ENCODE measurements at regions not wholly inside any gene's neighbourhood (a gene's known extent, or its start where the extent isn't known, plus 50 kb on each side); places are given as distances from the start of the nearest gene placed in this dataset.

DNA sequence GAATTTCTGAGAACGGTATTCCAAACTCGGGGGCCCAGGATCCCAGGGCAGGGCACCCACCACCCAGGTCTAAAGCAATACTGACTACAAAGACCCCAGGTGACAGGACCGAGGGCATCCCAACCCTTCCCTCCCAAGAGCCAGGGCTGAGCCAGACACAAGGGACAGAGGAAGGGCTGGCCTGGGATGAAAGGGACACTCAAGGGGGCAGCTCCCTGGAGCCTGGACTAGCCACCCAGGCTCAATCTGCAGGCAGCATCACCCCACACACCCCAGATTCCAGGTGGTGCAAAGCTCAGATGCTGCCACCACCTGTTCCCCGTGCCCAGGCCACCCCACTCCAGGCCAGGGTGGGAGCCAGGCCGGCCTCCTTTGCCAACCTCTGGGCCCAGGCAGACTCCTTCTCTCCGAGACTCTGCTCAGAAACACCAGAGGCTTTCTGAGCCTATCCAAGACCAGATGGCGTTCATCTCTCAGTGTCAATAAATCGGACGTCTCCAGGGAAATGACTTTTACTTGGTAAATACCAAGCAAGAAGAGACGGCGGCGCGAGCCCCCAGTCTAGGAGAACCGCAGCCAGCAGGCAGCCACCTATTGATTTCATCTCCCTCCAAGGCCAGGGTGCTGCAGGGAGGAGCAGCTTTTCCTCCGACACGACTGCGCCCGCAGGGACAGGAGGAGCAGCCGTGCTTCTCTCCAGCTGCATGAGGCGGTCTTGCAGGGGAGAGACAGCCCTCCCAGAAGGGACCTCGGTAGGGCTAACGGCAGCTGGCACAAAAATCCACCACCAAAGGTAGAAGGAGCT is 94.1 kb upstream of the ADAMTS2 start:
- no peak for DNase-seq
- no peak overlapping the region for H3K27ac ChIP-seq
- WGBS, 2 donors = 70 to 79% methylated on average over 18 to 22 of the region's 22 CpGs
- H3K9me3 ChIP-seq = no peaks in the 10 kb centered on the region
- H3K4me1 ChIP-seq = peaks cover 0 to 6% (median 0%) of the 10 kb centered on the region in 4 donors
- ATAC-seq (ENCODE audit: low FRiP score in 2 of 2) = peak in 1 of 2 donors; percentile 4
- H3K27me3 ChIP-seq = no peaks in the 10 kb centered on the region
- no peak overlapping the region for H3K4me3 ChIP-seq
- TF ChIP-seq POLR2A (IDR thresholded peaks at IDR 0.05) (no peak), EP300 (IDR thresholded peaks at IDR 0.05) (no peak), CTCF (IDR thresholded peaks at IDR 0.05) (no peak), POLR2AphosphoS5 (IDR thresholded peaks at IDR 0.05) (no peak)
- no peaks in the 10 kb centered on the region for H3K36me3 ChIP-seq

DNA sequence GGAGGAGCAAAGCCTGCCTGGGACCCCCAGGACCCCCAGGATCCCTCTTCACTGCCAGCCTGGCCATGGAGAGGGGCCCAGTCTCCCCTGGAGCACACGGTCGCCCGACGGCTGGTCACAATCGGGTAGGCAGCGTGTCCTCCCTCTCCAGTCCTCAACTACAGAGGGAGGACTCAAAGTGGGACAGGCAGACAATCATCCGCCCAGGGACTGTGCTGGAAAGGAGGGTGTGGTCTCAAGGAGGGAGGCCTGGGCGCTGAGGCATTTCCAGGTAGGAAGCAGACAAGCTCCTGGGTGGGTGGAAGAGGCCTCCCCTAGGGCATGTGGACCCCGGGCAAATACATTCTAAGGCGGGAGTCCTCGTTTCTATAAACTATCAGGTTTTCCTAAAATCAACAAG is 93.2 kb upstream of the ADAMTS2 start:
- Histone ChIP-seq H3K4me3 (no peak overlapping the region), H3K9me3 (peaks cover 0 to 1% (median 0%) of the 10 kb centered on the region in 4 donors), H3K36me3 (no peaks in the 10 kb centered on the region), H3K27ac (no peak overlapping the region), H3K27me3 (no peaks in the 10 kb centered on the region), H3K4me1 (peaks cover 0 to 6% (median 0%) of the 10 kb centered on the region in 4 donors)
- ATAC-seq (ENCODE audit: low FRiP score in 2 of 2) = no peak
- TF ChIP-seq POLR2A (IDR thresholded peaks at IDR 0.05) (no peak), EP300 (IDR thresholded peaks at IDR 0.05) (no peak), POLR2AphosphoS5 (IDR thresholded peaks at IDR 0.05) (no peak), CTCF (IDR thresholded peaks at IDR 0.05) (no peak)
- no peak for DNase-seq
- 70 to 87% methylated on average over 2 to 11 of the region's 11 CpGs for WGBS, 2 donors

DNA sequence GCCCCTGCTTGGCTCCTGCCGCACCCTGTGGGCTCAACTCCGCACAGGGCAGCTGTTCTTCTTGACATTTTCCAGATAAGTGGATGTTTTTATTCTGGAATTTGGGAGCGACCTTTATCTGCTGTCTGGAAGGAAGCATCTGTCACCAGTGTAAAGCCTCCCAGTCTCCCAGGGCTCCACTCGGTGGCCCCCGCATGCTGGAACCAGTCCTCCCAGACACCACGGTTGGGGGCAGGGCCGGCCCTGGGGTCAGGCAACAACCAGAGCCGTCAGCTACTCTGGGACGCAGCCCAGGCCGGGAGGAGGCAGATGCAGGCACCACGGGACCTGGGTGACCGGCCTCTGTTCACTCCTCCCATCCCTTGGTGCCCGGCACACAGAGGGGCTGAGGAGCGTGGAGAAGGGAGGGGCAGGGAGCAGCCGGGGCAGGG is 92.8 kb upstream of the ADAMTS2 start:
- TF ChIP-seq EP300 (IDR thresholded peaks at IDR 0.05) (no peak), POLR2AphosphoS5 (IDR thresholded peaks at IDR 0.05) (peak in 1 of 2 donors; percentile 18)
- ATAC-seq (ENCODE audit: low FRiP score in 2 of 2) (peak; percentile 17 to 56), DNase-seq (peak in 1 of 2 donors; percentile 78)
- Histone ChIP-seq H3K27ac (no peak overlapping the region), H3K36me3 (no peaks in the 10 kb centered on the region), H3K4me3 (no peak overlapping the region), H3K9me3 (peaks cover 0 to 6% (median 0%) of the 10 kb centered on the region in 4 donors), H3K27me3 (no peaks in the 10 kb centered on the region), H3K4me1 (peaks cover 0 to 6% (median 0%) of the 10 kb centered on the region in 4 donors)
- 32% methylated on average over 9 of the region's 15 CpGs; no CpG with 5 or more reads in 1 of the 2 donors for WGBS, 2 donors

GRCh38 chr5:179437341-179438001 is 92.2 kb upstream of the ADAMTS2 start:
- DNase-seq (peak in 1 of 2 donors; percentile 72), ATAC-seq (ENCODE audit: low FRiP score in 2 of 2) (peak in 1 of 2 donors; percentile 21)
- Histone ChIP-seq H3K27ac (no peak overlapping the region), H3K36me3 (no peaks in the 10 kb centered on the region), H3K27me3 (no peaks in the 10 kb centered on the region), H3K9me3 (peaks cover 0 to 11% (median 0%) of the 10 kb centered on the region in 4 donors), H3K4me3 (no peak overlapping the region), H3K4me1 (peaks cover 0 to 6% (median 0%) of the 10 kb centered on the region in 4 donors)
- TF ChIP-seq EP300 (IDR thresholded peaks at IDR 0.05) (no peak), CTCF (IDR thresholded peaks at IDR 0.05) (no peak), POLR2A (IDR thresholded peaks at IDR 0.05) (no peak), POLR2AphosphoS5 (IDR thresholded peaks at IDR 0.05) (no peak)
- 83 to 86% methylated on average over 7 to 23 of the region's 23 CpGs for WGBS, 2 donors

All from upper lobe of left lung (tissue), 6 donors.